ENCODE measurements at regions not wholly inside any gene's neighbourhood (a gene's known extent, or its start where the extent isn't known, plus 50 kb on each side); places are given as distances from the start of the nearest gene placed in this dataset.

GRCh38 chr1:199629624-199630023 is 397.9 kb upstream of the NR5A2 start:
- DNase-seq (ENCODE audit: low read depth), result no peak

GRCh38 chr1:199639453-199639852 is 388.1 kb upstream of the NR5A2 start:
- DNase-seq (ENCODE audit: low read depth), result no peak

- no peak for DNase-seq (ENCODE audit: low read depth)
Measured at GRCh38 chr1:199641531-199641930, 386.0 kb upstream of the NR5A2 start.

GRCh38 chr1:199644912-199645311 is 382.6 kb upstream of the NR5A2 start:
- no peak for DNase-seq (ENCODE audit: low read depth)

- no peak for DNase-seq (ENCODE audit: low read depth)
Measured at GRCh38 chr1:199646761-199647160, 380.7 kb upstream of the NR5A2 start.

GRCh38 chr1:199657449-199657848 is 370.1 kb upstream of the NR5A2 start:
- DNase-seq (ENCODE audit: low read depth), result no peak

GRCh38 chr1:199660071-199660470 is 367.4 kb upstream of the NR5A2 start:
- no peak for DNase-seq (ENCODE audit: low read depth)

GRCh38 chr1:199665371-199665770 is 362.1 kb upstream of the NR5A2 start:
- no peak for DNase-seq (ENCODE audit: low read depth)

- no peak for DNase-seq (ENCODE audit: low read depth)
Measured at GRCh38 chr1:199667089-199667488, 360.4 kb upstream of the NR5A2 start.

- DNase-seq (ENCODE audit: low read depth), result no peak
Measured at GRCh38 chr1:199669916-199670315, 357.6 kb upstream of the NR5A2 start.

GRCh38 chr1:199671684-199672083 is 355.8 kb upstream of the NR5A2 start:
- DNase-seq (ENCODE audit: low read depth), result no peak

GRCh38 chr1:199675937-199676336 is 351.6 kb upstream of the NR5A2 start:
- DNase-seq (ENCODE audit: low read depth), result no peak

- no peak for DNase-seq (ENCODE audit: low read depth)
Measured at GRCh38 chr1:199678771-199679170, 348.7 kb upstream of the NR5A2 start.

GRCh38 chr1:199682081-199682480 is 345.4 kb upstream of the NR5A2 start:
- DNase-seq (ENCODE audit: low read depth), result no peak

GRCh38 chr1:199684686-199685273 is 342.7 kb upstream of the NR5A2 start:
- DNase-seq (ENCODE audit: low read depth), result no peak

GRCh38 chr1:199685369-199685768 is 342.1 kb upstream of the NR5A2 start:
- DNase-seq (ENCODE audit: low read depth), result no peak

GRCh38 chr1:199687321-199687720 is 340.2 kb upstream of the NR5A2 start:
- no peak for DNase-seq (ENCODE audit: low read depth)

- DNase-seq (ENCODE audit: low read depth), result no peak
Measured at GRCh38 chr1:199688133-199688676, 339.3 kb upstream of the NR5A2 start.

- no peak for DNase-seq (ENCODE audit: low read depth)
Measured at GRCh38 chr1:199688774-199689173, 338.7 kb upstream of the NR5A2 start.

GRCh38 chr1:199690496-199690895 is 337.0 kb upstream of the NR5A2 start:
- no peak for DNase-seq (ENCODE audit: low read depth)

- DNase-seq (ENCODE audit: low read depth), result no peak
Measured at GRCh38 chr1:199691540-199691939, 336.0 kb upstream of the NR5A2 start.

GRCh38 chr1:199693724-199694123 is 333.8 kb upstream of the NR5A2 start:
- DNase-seq (ENCODE audit: low read depth), result no peak

GRCh38 chr1:199696225-199696624 is 331.3 kb upstream of the NR5A2 start:
- DNase-seq (ENCODE audit: low read depth), result no peak

- DNase-seq (ENCODE audit: low read depth), result no peak
Measured at GRCh38 chr1:199698222-199698621, 329.3 kb upstream of the NR5A2 start.

All from activated T-cell treated with anti-CD3 and anti-CD28 coated beads for 48 hours (primary cell).